ENCODE measurements at regions not wholly inside any gene's neighbourhood (a gene's known extent, or its start where the extent isn't known, plus 50 kb on each side); places are given as distances from the start of the nearest gene placed in this dataset.

DNA sequence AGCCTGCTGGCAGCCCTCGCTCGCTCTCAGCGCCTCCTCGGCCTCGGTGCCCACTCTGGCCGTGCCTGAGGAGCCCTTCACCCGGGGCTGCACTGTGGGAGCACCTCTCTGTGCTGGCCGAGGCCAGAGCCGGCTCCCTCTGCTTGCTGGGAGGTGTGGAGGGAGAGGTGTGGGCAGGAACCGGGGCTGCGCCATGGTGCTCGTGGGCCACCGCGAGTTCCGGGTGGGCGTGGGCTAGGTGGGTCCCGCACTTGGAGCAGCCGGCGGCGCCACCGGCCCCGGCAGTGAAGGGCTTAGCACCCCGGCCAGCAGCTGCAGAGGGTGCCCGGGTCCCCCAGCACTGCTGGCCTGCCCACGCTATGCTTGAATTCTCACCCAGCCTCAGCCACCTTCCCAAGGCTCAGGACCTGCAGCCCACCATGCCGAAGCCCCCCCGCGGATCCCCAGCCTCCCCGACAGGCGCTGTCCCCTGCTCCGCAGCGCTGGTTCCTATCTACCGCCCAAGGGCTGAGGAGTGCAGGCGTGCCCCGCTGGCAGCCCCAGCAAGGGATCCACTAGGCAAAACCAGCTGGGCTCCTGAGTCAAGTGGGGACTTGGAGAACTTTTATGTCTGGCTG lies 863.3 kb downstream of the IGSF11 start:
- DNase-seq (ENCODE audit: extremely low read depth in 1 of 4, low spot score in 3 of 4) (no peak), ATAC-seq (no peak)
- BruUV-seq (replicated peaks): no TSS peak

GRCh38 chr3:118180853-118181252 lies 853.8 kb downstream of the IGSF11 start:
- Histone ChIP-seq H3K9me3 (replicated peaks; ENCODE audit: control insufficient read depth, insufficient read depth, low read depth, low read length) (no peaks in the 10 kb centered on the region), H3K9me1 (ENCODE audit: control insufficient read depth, insufficient read depth, low read length) (no peaks in the 10 kb centered on the region), H3K4me1 (replicated peaks in 1 of 2; ENCODE audit: control insufficient read depth in 2 of 2, insufficient read depth in 2 of 2, low read length in 2 of 2) (no peaks in the 10 kb centered on the region), H3K4me3 (no peak overlapping the region), H3K9ac (ENCODE audit: insufficient read depth in 1 of 2, low read depth in 2 of 2, low read length in 2 of 2) (no peak overlapping the region), H3K4me2 (ENCODE audit: insufficient read depth, low read length) (no peak overlapping the region), H2AFZ (ENCODE audit: low read depth, low read length) (no peak overlapping the region), H3K79me2 (ENCODE audit: control insufficient read depth, insufficient read depth, low read length) (no peaks in the 10 kb centered on the region), H3K27me3 (ENCODE audit: control insufficient read depth in 2 of 2, insufficient read depth in 2 of 2, low read length in 2 of 2) (no peaks in the 10 kb centered on the region), H3K27ac (ENCODE audit: extremely low read depth, low read depth, low read length) (no peak overlapping the region), H4K20me1 (replicated peaks; ENCODE audit: control insufficient read depth, insufficient read depth, low read length) (no peaks in the 10 kb centered on the region), H3K36me3 (ENCODE audit: control insufficient read depth, insufficient read depth, low read length) (no peaks in the 10 kb centered on the region)
- ATAC-seq (no peak), DNase-seq (ENCODE audit: extremely low read depth in 1 of 4, low spot score in 3 of 4) (no peak), FAIRE-seq (no peak)
- no TSS peak for BruUV-seq (replicated peaks)
- in situ Hi-C loops (cut with MboI) (no loop called here), intact Hi-C loops (cut with micrococcal nuclease) (no loop called here)
- ChIA-PET POLR2A (no interaction called here), CTCF (ENCODE audit: low intra/inter-chr PET ratio) (no interaction called here)
- TF ChIP-seq GTF2A2 (tag; IDR thresholded peaks at IDR 0.05) (no peak), ADNP (tag; IDR thresholded peaks at IDR 0.05) (no peak), CEBPB (tag; IDR thresholded peaks at IDR 0.05) (no peak), JUNB (CRISPR knock-in tag; conservative IDR thresholded peaks at IDR 0.05) (no peak), SFPQ (IDR thresholded peaks at IDR 0.05; ENCODE audit: low read depth, low read length) (no peak), POLR2AphosphoS2 (IDR thresholded peaks at IDR 0.05; ENCODE audit: low read length) (no peak), ETV1 (tag; conservative IDR thresholded peaks at IDR 0.05; ENCODE audit: low read depth) (no peak), KAT2B (IDR thresholded peaks at IDR 0.05; ENCODE audit: low read depth, low read length) (no peak), KDM4B (IDR thresholded peaks at IDR 0.05; ENCODE audit: borderline replicate concordance in 2 of 2, low read depth in 1 of 2) (no peak)

More for the DNA sequence above, 863.3 kb downstream of the IGSF11 start:
- no peak overlapping the region for H2AFZ ChIP-seq (ENCODE audit: low read depth, low read length)
- FAIRE-seq: no peak
- no peaks in the 10 kb centered on the region for H3K27me3 ChIP-seq (ENCODE audit: control insufficient read depth in 2 of 2, insufficient read depth in 2 of 2, low read length in 2 of 2)
- H3K27ac ChIP-seq (ENCODE audit: extremely low read depth, low read depth, low read length): no peak overlapping the region
- H3K9ac ChIP-seq (ENCODE audit: insufficient read depth in 1 of 2, low read depth in 2 of 2, low read length in 2 of 2): no peak overlapping the region
- no peak overlapping the region for H3K4me2 ChIP-seq (ENCODE audit: insufficient read depth, low read length)
- TF ChIP-seq PCBP2 (IDR thresholded peaks at IDR 0.05; ENCODE audit: low read depth, low read length, poor library complexity, severe bottlenecking) (no peak), SRSF1 (IDR thresholded peaks at IDR 0.05; ENCODE audit: low read depth, low read length) (no peak), ZNF408 (CRISPR knock-in tag; IDR thresholded peaks at IDR 0.05; ENCODE audit: low read depth) (no peak), SRSF7 (optimal IDR thresholded peaks at IDR 0.05; ENCODE audit: low read depth, low read length) (no peak), SLC30A9 (CRISPR knock-in tag; IDR thresholded peaks at IDR 0.05) (no peak), PPARD (CRISPR knock-in tag; IDR thresholded peaks at IDR 0.05) (no peak)
- ChIA-PET POLR2A (no interaction called here), CTCF (ENCODE audit: low intra/inter-chr PET ratio) (no interaction called here)
- no peaks in the 10 kb centered on the region for H3K36me3 ChIP-seq (ENCODE audit: control insufficient read depth, insufficient read depth, low read length)
- no peaks in the 10 kb centered on the region for H3K9me1 ChIP-seq (ENCODE audit: control insufficient read depth, insufficient read depth, low read length)
- H3K4me3 ChIP-seq: no peak overlapping the region
- H3K4me1 ChIP-seq (replicated peaks in 1 of 2; ENCODE audit: control insufficient read depth in 2 of 2, insufficient read depth in 2 of 2, low read length in 2 of 2): no peaks in the 10 kb centered on the region
- in situ Hi-C loops (cut with MboI): no loop called here
- intact Hi-C loops (cut with micrococcal nuclease): no loop called here
- H3K9me3 ChIP-seq (replicated peaks; ENCODE audit: control insufficient read depth, insufficient read depth, low read depth, low read length): no peaks in the 10 kb centered on the region
- no peaks in the 10 kb centered on the region for H3K79me2 ChIP-seq (ENCODE audit: control insufficient read depth, insufficient read depth, low read length)
- no peaks in the 10 kb centered on the region for H4K20me1 ChIP-seq (replicated peaks; ENCODE audit: control insufficient read depth, insufficient read depth, low read length)
- 1% methylated on average over 16 of the region's 35 CpGs for WGBS (ENCODE audit: insufficient coverage, low coverage, missing lambda C conversion rate)

Data from K562 (cell line).